PC-3 (cell line): ENCODE measurements at regions not wholly inside any gene's neighbourhood (a gene's known extent, or its start where the extent isn't known, plus 50 kb on each side); places are given as distances from the start of the nearest gene placed in this dataset.

ENCODE experiments used
- ATAC-seq: fragments of 200-7000 bp; cut with Tn5 transposase; 2 replicates; pipeline ENCODE4 v1.9.1; 2020; ENCODE audit warnings: mild to moderate bottlenecking, moderate library complexity
- BruUV-seq: library from RNA; stranded (reverse); fragments of 400-500 nt; replicated peaks from 2 replicates; lab custom pipeline; 2021; lab: Mats Ljungman, UMichigan
- CTCF ChIA-PET: fragments of 300-600 bp; sonication (Branson Sonifier 250); formaldehyde crosslinking; loops from one replicate; lab custom pipeline; 2022; ENCODE audit warnings: antibody characterized with exemption; lab: Charles Lee
- POLR2A ChIA-PET: fragments of 300-600 bp; sonication (Branson Sonifier 250); formaldehyde crosslinking; loops from one replicate; lab custom pipeline; 2022; ENCODE audit warnings: antibody characterized with exemption; ENCODE audit not compliant: unreplicated experiment; lab: Charles Lee
- DNase-seq: peaks from one replicate; pipeline ENCODE4 v3.0.0-alpha.2; 2015
- H2AFZ ChIP-seq: fragments of 300-600 bp; sonication (generic); 2 replicates; pipeline ENCODE4 v1.6.0; 2016; ENCODE audit warnings: antibody characterized with exemption, low read length
- H3F3A ChIP-seq: fragments of 300-600 bp; sonication (generic); one replicate; pipeline ENCODE4 v1.6.0; 2017; ENCODE audit warnings: antibody characterized with exemption, low read length, control low read depth, mild to moderate bottlenecking; ENCODE audit not compliant: unreplicated experiment
- H3K27ac ChIP-seq: fragments of 300-600 bp; sonication (generic); 2 replicates; pipeline ENCODE4 v1.5.1; 2016; ENCODE audit warnings: mild to moderate bottlenecking, low read length
- H3K27me3 ChIP-seq: fragments of 300-600 bp; sonication (generic); 2 replicates; pipeline ENCODE4 v1.6.1; 2016; ENCODE audit warnings: low read length, mixed read lengths
- H3K36me3 ChIP-seq: fragments of 300-600 bp; sonication (generic); 2 replicates; pipeline ENCODE4 v1.6.1; 2016; ENCODE audit warnings: low read depth, mixed run types, low read length, mixed read lengths
- H3K4me1 ChIP-seq: fragments of 300-600 bp; sonication (generic); 2 replicates; pipeline ENCODE4 v1.5.1; 2016; ENCODE audit warnings: low read length; ENCODE audit not compliant: insufficient read depth
- H3K4me2 ChIP-seq: fragments of 300-600 bp; sonication (generic); 2 replicates; pipeline ENCODE4 v1.6.0; 2016; ENCODE audit warnings: low read length
- H3K4me3 ChIP-seq: fragments of 300-600 bp; sonication (generic); 2 replicates; pipeline ENCODE4 v1.5.1; 2016; ENCODE audit warnings: mild to moderate bottlenecking, low read length, mixed read lengths
- H3K79me2 ChIP-seq: fragments of 300-600 bp; sonication (generic); 2 replicates; pipeline ENCODE4 v1.6.1; 2017; ENCODE audit warnings: low read length, mixed read lengths
- H3K9ac ChIP-seq: fragments of 300-600 bp; sonication (generic); 2 replicates; pipeline ENCODE4 v1.6.0; 2016; ENCODE audit warnings: mild to moderate bottlenecking, low read length
- H3K9me2 ChIP-seq: fragments of 300-600 bp; sonication (generic); replicated peaks from 2 replicates; pipeline ENCODE4 v1.6.1; 2016; ENCODE audit warnings: mixed run types, low read length, mixed read lengths
- H3K9me3 ChIP-seq: fragments of 300-600 bp; sonication (generic); 2 replicates; pipeline ENCODE4 v1.6.1; 2016; ENCODE audit warnings: low read length, mixed read lengths
- H4K20me1 ChIP-seq: fragments of 300-600 bp; sonication (generic); 2 replicates; pipeline ENCODE4 v1.6.1; 2016; ENCODE audit warnings: low read length, mixed read lengths
- EZH2 ChIP-seq: fragments of 300-600 bp; sonication (generic); IDR thresholded peaks from one replicate; pipeline ENCODE4 v1.6.1; 2017; ENCODE audit warnings: antibody characterized with exemption, mild to moderate bottlenecking, low read length; ENCODE audit not compliant: unreplicated experiment
- EZH2phosphoT487 ChIP-seq: fragments of 300-600 bp; sonication (generic); IDR thresholded peaks from 2 replicates; pipeline ENCODE4 v1.6.1; 2018; ENCODE audit warnings: mild to moderate bottlenecking, antibody characterized with exemption, low read length, borderline replicate concordance
- intact Hi-C: fragments of 100-400 bp; cut with micrococcal nuclease; formaldehyde crosslinking; loops from 2 replicates; pipeline ENCODE4 v1.9.0; 2023
- TF ChIP-seq, protein P1 (sequence below): fragments of 300-600 bp; sonication (generic); conservative IDR thresholded peaks from 2 replicates; pipeline ENCODE4 v1.5.1; 2017; ENCODE audit warnings: antibody characterized with exemption, low read depth, mild to moderate bottlenecking, low read length

DNA sequence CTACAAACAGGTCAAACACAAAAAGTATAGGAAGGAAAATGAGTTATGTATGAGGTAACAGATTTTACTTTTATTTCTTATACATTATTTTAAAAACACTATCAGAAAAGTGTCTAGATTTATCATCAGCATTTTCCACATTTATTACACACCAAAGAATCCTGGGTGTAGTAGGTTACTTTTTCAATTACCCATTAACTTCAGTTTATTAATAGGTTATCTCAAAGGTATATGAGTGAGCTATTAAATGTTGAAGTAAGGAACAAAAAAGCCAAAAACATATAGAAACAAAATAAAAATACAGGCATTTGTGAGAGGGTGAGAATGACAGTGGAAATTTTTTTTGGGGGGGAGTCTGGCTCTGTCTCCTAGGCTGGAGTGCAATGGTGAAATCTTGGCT is 150.5 kb downstream of the SIM1 start:
- Histone ChIP-seq H3K4me1 (no peaks in the 10 kb centered on the region), H3K9ac (no peak overlapping the region), H3K79me2 (no peaks in the 10 kb centered on the region), H3K9me3 (no peaks in the 10 kb centered on the region), H3K9me2 (no peaks in the 10 kb centered on the region), H3K36me3 (no peaks in the 10 kb centered on the region), H3K4me2 (no peak overlapping the region), H2AFZ (no peak overlapping the region), H3K4me3 (no peak overlapping the region), H4K20me1 (no peaks in the 10 kb centered on the region), H3F3A (no peaks in the 10 kb centered on the region), H3K27ac (no peak overlapping the region), H3K27me3 (no peaks in the 10 kb centered on the region)
- CTCF ChIA-PET, result no interaction called here
- no peak for DNase-seq
- POLR2A ChIA-PET, result no interaction called here
- ATAC-seq, result no peak
- TF ChIP-seq EZH2, result no peak
- intact Hi-C loops, result no loop called here
- BruUV-seq, result no TSS peak

DNA sequence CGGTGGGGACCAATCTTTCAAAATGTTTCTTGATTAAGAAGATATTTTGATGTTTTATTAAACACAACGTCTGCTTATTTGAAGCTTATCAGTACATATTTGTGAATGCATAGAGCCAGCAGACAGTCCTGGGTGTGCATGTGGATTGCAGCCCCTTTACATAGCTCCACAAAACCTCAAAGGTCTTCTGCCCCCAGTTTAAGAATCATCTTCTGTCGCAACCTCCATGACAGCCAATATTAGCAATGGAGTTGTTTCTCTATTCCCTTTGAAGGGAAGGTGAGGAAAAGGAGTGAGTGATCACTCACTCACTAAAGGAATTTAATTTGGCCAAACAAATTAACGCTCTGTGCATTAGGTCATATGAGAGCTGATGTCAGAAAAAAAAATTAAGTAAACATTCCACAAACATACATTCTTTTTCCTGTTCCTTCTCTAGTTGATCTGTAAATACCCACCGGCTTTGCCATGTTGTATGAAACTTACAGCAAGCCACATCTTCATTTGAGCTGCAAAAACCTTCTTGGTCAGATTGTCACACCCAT is 152.9 kb downstream of the SIM1 start:
- Histone ChIP-seq H3K9ac (no peak overlapping the region), H3K9me3 (no peaks in the 10 kb centered on the region), H4K20me1 (no peaks in the 10 kb centered on the region), H3K4me3 (no peak overlapping the region), H3K27ac (no peak overlapping the region), H3K9me2 (no peaks in the 10 kb centered on the region), H3K36me3 (no peaks in the 10 kb centered on the region), H3K27me3 (no peaks in the 10 kb centered on the region), H3K79me2 (no peaks in the 10 kb centered on the region), H2AFZ (no peak overlapping the region), H3K4me2 (no peak overlapping the region), H3F3A (no peaks in the 10 kb centered on the region), H3K4me1 (no peaks in the 10 kb centered on the region)
- ChIA-PET POLR2A (no interaction called here), CTCF (no interaction called here)
- DNase-seq (no peak), ATAC-seq (no peak)
- intact Hi-C loops, result no loop called here
- no peak for TF ChIP-seq EZH2
- no peak for TF ChIP-seq EZH2phosphoT487
- TF ChIP-seq, protein P1, sequence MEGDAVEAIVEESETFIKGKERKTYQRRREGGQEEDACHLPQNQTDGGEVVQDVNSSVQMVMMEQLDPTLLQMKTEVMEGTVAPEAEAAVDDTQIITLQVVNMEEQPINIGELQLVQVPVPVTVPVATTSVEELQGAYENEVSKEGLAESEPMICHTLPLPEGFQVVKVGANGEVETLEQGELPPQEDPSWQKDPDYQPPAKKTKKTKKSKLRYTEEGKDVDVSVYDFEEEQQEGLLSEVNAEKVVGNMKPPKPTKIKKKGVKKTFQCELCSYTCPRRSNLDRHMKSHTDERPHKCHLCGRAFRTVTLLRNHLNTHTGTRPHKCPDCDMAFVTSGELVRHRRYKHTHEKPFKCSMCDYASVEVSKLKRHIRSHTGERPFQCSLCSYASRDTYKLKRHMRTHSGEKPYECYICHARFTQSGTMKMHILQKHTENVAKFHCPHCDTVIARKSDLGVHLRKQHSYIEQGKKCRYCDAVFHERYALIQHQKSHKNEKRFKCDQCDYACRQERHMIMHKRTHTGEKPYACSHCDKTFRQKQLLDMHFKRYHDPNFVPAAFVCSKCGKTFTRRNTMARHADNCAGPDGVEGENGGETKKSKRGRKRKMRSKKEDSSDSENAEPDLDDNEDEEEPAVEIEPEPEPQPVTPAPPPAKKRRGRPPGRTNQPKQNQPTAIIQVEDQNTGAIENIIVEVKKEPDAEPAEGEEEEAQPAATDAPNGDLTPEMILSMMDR, result no peak
- BruUV-seq, result no TSS peak

DNA sequence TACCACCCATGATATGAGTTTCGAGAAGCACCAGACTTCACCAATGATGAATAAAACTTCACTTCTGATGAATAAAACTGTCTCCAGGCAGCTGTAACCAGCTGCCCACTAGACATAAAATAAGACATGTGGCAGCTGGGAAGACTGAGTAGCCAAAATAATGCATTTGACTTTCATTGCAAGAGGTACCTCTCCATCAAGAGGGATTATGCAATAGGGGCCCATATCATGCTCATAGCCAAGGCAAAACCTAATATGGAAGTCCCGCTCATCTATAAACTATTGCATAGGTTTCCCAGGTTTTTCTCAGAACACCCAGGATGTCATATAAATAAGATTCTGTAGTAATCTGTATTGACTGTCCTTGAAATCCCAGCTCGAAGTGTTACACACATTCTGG is 155.5 kb downstream of the SIM1 start:
- TF ChIP-seq EZH2 (no peak), EZH2phosphoT487 (no peak)
- TF ChIP-seq, protein P1, result no peak
- no peak overlapping the region for H3K27ac ChIP-seq
- no peak overlapping the region for H3K4me2 ChIP-seq
- no peaks in the 10 kb centered on the region for H3K36me3 ChIP-seq
- H3K4me3 ChIP-seq, result no peak overlapping the region
- no peak overlapping the region for H2AFZ ChIP-seq
- H3K79me2 ChIP-seq, result no peaks in the 10 kb centered on the region
- no peaks in the 10 kb centered on the region for H3K9me3 ChIP-seq
- intact Hi-C loops, result no loop called here
- H4K20me1 ChIP-seq, result no peaks in the 10 kb centered on the region
- H3K27me3 ChIP-seq, result no peaks in the 10 kb centered on the region
- H3F3A ChIP-seq, result no peaks in the 10 kb centered on the region
- CTCF ChIA-PET, result no interaction called here
- H3K4me1 ChIP-seq, result no peaks in the 10 kb centered on the region
- BruUV-seq, result no TSS peak
- ATAC-seq (no peak), DNase-seq (no peak)
- POLR2A ChIA-PET, result no interaction called here
- no peaks in the 10 kb centered on the region for H3K9me2 ChIP-seq
- no peak overlapping the region for H3K9ac ChIP-seq
